ENCODE measurements at regions not wholly inside any gene's neighbourhood (a gene's known extent, or its start where the extent isn't known, plus 50 kb on each side); places are given as distances from the start of the nearest gene placed in this dataset.

GRCh38 chr13:61261746-61262472 is 153.7 kb downstream of the PCDH20 start:
- no peak for ATAC-seq
- TF ChIP-seq GLIS3 (CRISPR knock-in tag; IDR thresholded peaks at IDR 0.05): no peak
- TF ChIP-seq ISL1 (CRISPR knock-in tag; IDR thresholded peaks at IDR 0.05): no peak
- TF ChIP-seq ZC3H10 (CRISPR knock-in tag; IDR thresholded peaks at IDR 0.05): no peak
- no peak for TF ChIP-seq ZFP3 (CRISPR knock-in tag; IDR thresholded peaks at IDR 0.05)
- no peak for TF ChIP-seq TCF4 (CRISPR knock-in tag; IDR thresholded peaks at IDR 0.05; ENCODE audit: borderline replicate concordance)
- TF ChIP-seq OSR1 (CRISPR knock-in tag; IDR thresholded peaks at IDR 0.05): no peak
- TF ChIP-seq CSDC2 (CRISPR knock-in tag; IDR thresholded peaks at IDR 0.05): no peak
- TF ChIP-seq SNAI2 (CRISPR knock-in tag; IDR thresholded peaks at IDR 0.05): no peak
- TF ChIP-seq RARB (CRISPR knock-in tag; IDR thresholded peaks at IDR 0.05): no peak
- no peak for TF ChIP-seq PPARA (CRISPR knock-in tag; IDR thresholded peaks at IDR 0.05; ENCODE audit: borderline replicate concordance)

GRCh38 chr13:61258185-61258584 is 157.5 kb downstream of the PCDH20 start:
- no peak for ATAC-seq
- TF ChIP-seq BACH2 (CRISPR knock-in tag; IDR thresholded peaks at IDR 0.05; ENCODE audit: borderline replicate concordance): no peak
- TF ChIP-seq TOX (CRISPR knock-in tag; IDR thresholded peaks at IDR 0.05; ENCODE audit: borderline replicate concordance): no peak
- no peak for TF ChIP-seq RARB (CRISPR knock-in tag; IDR thresholded peaks at IDR 0.05)
- no peak for TF ChIP-seq SNAI2 (CRISPR knock-in tag; IDR thresholded peaks at IDR 0.05)
- no peak for TF ChIP-seq CSRNP3 (CRISPR knock-in tag; IDR thresholded peaks at IDR 0.05)
- TF ChIP-seq CREB5 (CRISPR knock-in tag; IDR thresholded peaks at IDR 0.05; ENCODE audit: low read depth): no peak

- TF ChIP-seq ESRRG (CRISPR knock-in tag; IDR thresholded peaks at IDR 0.05) (no peak), GLIS3 (CRISPR knock-in tag; IDR thresholded peaks at IDR 0.05) (no peak), ZFP30 (CRISPR knock-in tag; IDR thresholded peaks at IDR 0.05) (no peak), CREB5 (CRISPR knock-in tag; IDR thresholded peaks at IDR 0.05; ENCODE audit: low read depth) (no peak), PPARA (CRISPR knock-in tag; IDR thresholded peaks at IDR 0.05; ENCODE audit: borderline replicate concordance) (no peak), ZNF565 (CRISPR knock-in tag; conservative IDR thresholded peaks at IDR 0.05; ENCODE audit: low read depth) (no peak), CSDC2 (CRISPR knock-in tag; IDR thresholded peaks at IDR 0.05) (no peak), TSHZ2 (CRISPR knock-in tag; IDR thresholded peaks at IDR 0.05) (no peak), ZNF8 (CRISPR knock-in tag; IDR thresholded peaks at IDR 0.05) (no peak), ZNF70 (CRISPR knock-in tag; IDR thresholded peaks at IDR 0.05) (no peak)
- ATAC-seq: no peak
Observed at GRCh38 chr13:61255040-61255796, 160.4 kb downstream of the PCDH20 start.

All from SK-N-SH treated with all-trans-retinoic acid at 6 μM for 48 hours (cell line).